SK-N-DZ (cell line): ENCODE measurements at regions not wholly inside any gene's neighbourhood (a gene's known extent, or its start where the extent isn't known, plus 50 kb on each side); places are given as distances from the start of the nearest gene placed in this dataset.

Source experiments
- DNase-seq: peaks from one replicate; pipeline ENCODE4 v3.0.0-alpha.2; 2015; ENCODE audit warnings: low spot score

GRCh38 chrX:8869812-8870211, 68.6 kb upstream of the FAM9A start:
- DNase-seq = no peak

DNA sequence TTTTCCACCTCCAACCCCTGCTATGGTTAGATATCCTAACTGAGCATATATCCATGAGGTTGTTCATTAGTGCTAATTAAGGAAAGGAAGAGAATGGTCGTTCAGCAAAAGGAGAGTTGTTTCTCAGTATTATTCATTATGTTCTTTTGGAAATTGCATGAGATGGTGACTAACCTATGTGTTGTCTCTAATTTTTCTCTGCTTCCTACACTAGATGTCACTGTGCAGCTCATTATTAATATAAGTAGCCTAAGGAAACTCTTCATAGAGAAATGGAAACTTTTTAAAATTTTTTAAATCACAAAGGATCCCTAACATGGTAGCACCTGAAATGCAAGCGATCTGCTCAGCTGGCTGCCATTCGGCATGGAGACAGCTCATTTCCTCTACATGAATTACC, 67.7 kb upstream of the FAM9A start:
- DNase-seq = no peak

- DNase-seq = no peak
These were observed 67.0 kb upstream of the FAM9A start for GRCh38 chrX:8868070-8868773.

DNA sequence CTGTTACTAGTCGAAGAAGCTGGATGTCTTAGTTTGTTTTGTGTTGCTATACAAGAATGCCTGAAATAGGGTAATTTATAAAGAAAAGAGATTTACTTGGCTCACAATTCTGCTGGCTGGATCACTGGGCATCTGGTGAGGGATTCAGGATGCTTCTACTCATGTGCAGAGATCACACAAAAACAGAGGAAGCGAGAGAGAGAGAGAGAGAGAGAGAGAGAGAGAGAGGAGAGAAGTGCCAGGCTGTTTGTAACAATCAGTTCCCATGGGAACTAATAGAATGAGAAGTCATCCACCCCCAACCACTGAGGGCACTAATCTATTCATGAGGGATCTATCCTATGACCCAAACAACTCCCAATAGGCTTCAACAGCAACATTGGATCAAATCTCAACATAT, 66.2 kb upstream of the FAM9A start:
- DNase-seq = no peak

DNA sequence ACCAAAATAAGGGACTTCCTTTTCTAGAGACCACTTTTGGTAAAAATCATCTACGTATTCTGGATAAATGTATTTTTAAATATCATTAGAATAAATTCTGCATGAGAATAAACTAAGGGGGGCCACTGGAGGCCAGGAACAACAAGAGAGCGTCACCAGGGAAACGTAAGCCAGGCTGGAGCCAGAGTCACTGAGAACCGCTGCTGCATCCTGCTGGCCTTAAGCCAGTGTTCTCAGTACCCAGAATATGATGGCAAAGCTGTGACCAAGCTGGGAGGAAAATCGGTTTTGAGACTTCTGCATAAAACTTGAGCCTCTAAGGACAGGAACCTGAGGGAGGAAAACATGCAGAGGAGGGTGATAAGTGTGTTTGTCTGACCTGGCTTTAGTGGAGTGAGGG, 63.0 kb upstream of the FAM9A start:
- DNase-seq = no peak

DNA sequence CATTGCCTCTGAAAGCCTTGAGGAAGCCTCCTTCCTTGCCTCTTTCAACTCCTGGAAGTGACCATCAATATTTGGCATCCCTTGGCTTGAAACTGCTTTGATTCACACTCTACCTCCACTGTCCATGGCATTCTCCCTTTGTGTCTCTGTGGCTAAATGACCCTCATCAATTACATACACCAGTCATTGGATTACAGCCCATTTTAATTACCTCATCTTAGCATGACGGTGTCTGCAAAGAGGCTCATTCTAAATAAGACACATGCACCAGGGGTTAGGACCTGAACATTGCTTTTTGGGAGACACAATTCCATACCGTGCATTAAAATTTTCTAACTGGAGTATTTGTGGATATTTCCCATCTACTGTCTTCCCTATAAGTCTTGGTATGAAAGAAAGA, 60.7 kb upstream of the FAM9A start:
- DNase-seq = no peak

GRCh38 chrX:8851231-8851886, 50.2 kb upstream of the FAM9A start:
- no peak for DNase-seq
